NOMO-1 treated with dmso at 0.1 percent for 144 hours (cell line): ENCODE measurements at regions not wholly inside any gene's neighbourhood (a gene's known extent, or its start where the extent isn't known, plus 50 kb on each side); places are given as distances from the start of the nearest gene placed in this dataset.
A peak's percentile ranks its signal among the peaks of the same experiment; 100 is the strongest.

Experiments used
- DNase-seq: peaks from one replicate; lab custom pipeline; 2025; ENCODE audit not compliant: unreplicated experiment; lab: John Stamatoyannopoulos, UW

GRCh38 chr13:61756031-61756430 lies 340.4 kb upstream of the PCDH20 start:
- DNase-seq: no peak

- no peak for DNase-seq
Measured at GRCh38 chr13:61751039-61751438, 335.4 kb upstream of the PCDH20 start.

- DNase-seq: no peak
Measured at GRCh38 chr13:61738236-61738750, 322.6 kb upstream of the PCDH20 start.

GRCh38 chr13:61734683-61735082 lies 319.0 kb upstream of the PCDH20 start:
- DNase-seq: no peak

- DNase-seq: no peak
Measured at GRCh38 chr13:61728471-61728870, 312.8 kb upstream of the PCDH20 start.

GRCh38 chr13:61727767-61728166 lies 312.1 kb upstream of the PCDH20 start:
- DNase-seq: no peak

GRCh38 chr13:61725806-61726205 lies 310.2 kb upstream of the PCDH20 start:
- no peak for DNase-seq

GRCh38 chr13:61722119-61722518 lies 306.5 kb upstream of the PCDH20 start:
- DNase-seq: no peak

GRCh38 chr13:61712621-61713020 lies 297.0 kb upstream of the PCDH20 start:
- no peak for DNase-seq

GRCh38 chr13:61709258-61709657 lies 293.6 kb upstream of the PCDH20 start:
- DNase-seq: no peak

GRCh38 chr13:61706899-61707298 lies 291.2 kb upstream of the PCDH20 start:
- no peak for DNase-seq

GRCh38 chr13:61700620-61701019 lies 285.0 kb upstream of the PCDH20 start:
- no peak for DNase-seq

- no peak for DNase-seq
Measured at GRCh38 chr13:61700181-61700580, 284.5 kb upstream of the PCDH20 start.

- DNase-seq: no peak
Measured at GRCh38 chr13:61696676-61697075, 281.0 kb upstream of the PCDH20 start.

GRCh38 chr13:61695147-61695546 lies 279.5 kb upstream of the PCDH20 start:
- DNase-seq: peak; percentile 65

- no peak for DNase-seq
Measured at GRCh38 chr13:61692691-61693090, 277.0 kb upstream of the PCDH20 start.

- no peak for DNase-seq
Measured at GRCh38 chr13:61685682-61686012, 270.0 kb upstream of the PCDH20 start.

- DNase-seq: no peak
Measured at GRCh38 chr13:61684976-61685681, 269.5 kb upstream of the PCDH20 start.

GRCh38 chr13:61672756-61673155 lies 257.1 kb upstream of the PCDH20 start:
- DNase-seq: no peak

- no peak for DNase-seq
Measured at GRCh38 chr13:61670384-61671161, 254.9 kb upstream of the PCDH20 start.

- no peak for DNase-seq
Measured at GRCh38 chr13:61664801-61665705, 249.4 kb upstream of the PCDH20 start.
